GM21526 (cell line): ENCODE measurements at regions not wholly inside any gene's neighbourhood (a gene's known extent, or its start where the extent isn't known, plus 50 kb on each side); places are given as distances from the start of the nearest gene placed in this dataset.
"Not testable (repeated sequence)": the region's sequence is repeated elsewhere in the genome, so short reads cannot be mapped to it uniquely, and the experiment has no call there.

Experiments used
- ATAC-seq: cut with Tn5 transposase; IDR thresholded peaks from one replicate; pipeline ENCODE4 v1.9.1; 2021; ENCODE audit warnings: moderate library complexity; ENCODE audit not compliant: unreplicated experiment, low FRiP score

DNA sequence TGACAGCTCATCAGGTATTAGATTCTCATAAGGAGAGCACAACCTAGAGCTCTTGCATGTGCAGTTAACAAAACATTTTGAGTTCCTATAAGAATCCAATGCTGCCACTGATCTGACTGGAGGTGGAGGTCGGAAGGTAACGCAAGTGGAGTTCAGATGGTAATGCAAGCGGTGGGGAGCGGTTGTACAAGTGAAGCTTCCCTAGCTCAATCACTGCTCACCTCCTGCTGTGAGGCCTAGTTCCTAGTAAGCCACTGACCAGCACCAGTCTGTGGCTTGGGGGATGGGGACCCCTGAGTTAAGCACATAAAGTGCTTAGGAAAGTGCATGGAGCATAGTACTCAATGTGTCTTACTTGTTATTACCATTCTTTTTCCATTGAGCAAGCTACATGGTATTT is 983.2 kb upstream of the IGFBP7 start:
- ATAC-seq, result no peak

DNA sequence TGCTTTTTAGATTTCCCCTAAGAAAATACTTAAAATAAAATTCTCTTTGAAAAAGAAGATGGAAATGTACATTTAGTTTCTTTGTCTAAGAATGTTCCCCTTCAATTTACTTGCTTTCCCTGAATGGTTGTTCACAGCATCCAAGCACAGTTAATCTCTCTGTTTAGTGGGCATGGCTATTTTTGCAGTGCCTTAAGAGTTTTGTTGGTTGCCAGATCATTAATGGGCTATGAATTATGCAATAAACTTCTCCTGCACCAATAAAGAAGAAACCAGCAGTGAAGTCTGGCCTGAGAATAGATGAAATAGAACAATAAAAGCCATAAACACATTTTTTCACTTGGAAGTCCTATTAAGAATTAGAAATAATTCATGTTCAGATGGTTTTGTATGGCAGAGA is 980.4 kb upstream of the IGFBP7 start:
- no peak for ATAC-seq

DNA sequence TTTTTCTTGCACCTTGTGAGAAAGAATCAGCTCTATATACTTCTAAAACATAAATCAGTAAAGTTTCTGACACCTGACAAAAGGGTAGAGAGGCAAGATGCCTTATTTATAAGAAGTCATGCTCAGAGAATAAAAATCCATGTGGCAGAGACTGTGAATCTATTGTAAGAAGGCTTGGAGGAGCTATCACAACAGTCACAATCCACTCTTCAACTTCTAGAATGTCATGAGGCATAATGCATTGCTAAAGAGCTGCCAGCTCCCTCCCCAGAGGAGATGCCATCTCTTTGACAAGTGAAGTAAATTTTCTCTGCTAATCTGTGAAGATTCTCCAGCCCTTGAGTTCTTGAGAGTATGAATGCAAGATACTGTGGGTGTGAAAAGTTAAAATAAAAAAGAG is 971.2 kb upstream of the IGFBP7 start:
- ATAC-seq, result no peak

DNA sequence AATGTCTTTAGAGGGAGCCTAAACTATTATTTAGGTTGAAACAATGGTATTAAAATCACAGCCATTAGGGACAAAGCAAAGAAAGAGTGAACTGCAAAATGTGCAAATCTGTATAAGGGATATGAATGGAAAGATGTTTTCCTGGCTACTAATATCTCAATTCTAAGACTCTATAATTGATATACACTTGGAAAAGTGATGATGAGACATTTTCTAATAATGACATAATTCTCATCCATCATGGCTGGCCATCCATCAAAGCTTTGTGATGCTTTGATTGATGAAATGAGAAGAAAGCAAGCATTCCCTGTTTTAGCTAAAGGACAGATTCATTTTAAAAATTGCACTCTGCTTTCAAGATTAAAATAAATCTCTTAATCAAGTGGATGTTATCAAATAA is 965.5 kb upstream of the IGFBP7 start:
- ATAC-seq, result no peak

DNA sequence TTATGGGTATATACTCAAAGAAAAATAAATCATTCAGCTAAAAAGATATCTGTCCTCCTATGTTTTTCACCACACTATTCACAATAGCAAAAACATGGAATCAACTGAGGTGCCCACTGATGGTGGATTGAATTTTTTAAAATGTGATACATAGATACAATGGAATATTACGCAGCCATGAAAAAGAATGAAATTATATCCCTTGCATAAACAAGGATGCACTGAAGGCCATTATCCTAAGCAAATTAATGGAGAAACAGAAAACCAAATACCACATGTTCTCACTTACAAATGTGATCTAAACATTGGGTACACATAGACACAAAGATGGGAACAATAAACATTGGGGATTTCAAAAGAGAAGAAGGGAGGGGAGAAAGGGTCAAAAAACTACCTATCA is 964.2 kb upstream of the IGFBP7 start:
- no peak for ATAC-seq

DNA sequence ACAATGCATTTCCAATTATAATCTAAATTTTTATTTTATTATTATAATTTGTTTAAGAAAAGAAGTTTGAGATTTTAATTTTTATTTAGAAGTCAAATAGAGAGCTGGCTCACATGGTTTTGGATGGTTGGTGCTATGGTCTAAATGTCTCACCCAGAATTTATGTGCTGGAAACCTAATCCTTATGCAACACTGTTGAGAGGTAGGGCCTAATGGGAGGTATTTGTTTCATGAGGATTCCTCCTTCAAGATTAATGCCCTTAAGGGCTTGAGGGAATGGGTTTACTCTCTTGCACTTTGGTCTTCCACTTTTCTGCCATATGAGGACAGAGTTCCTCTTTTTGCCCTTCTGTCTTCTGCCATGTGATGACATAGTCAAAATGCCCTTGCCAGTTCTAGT is 960.5 kb upstream of the IGFBP7 start:
- no peak for ATAC-seq

DNA sequence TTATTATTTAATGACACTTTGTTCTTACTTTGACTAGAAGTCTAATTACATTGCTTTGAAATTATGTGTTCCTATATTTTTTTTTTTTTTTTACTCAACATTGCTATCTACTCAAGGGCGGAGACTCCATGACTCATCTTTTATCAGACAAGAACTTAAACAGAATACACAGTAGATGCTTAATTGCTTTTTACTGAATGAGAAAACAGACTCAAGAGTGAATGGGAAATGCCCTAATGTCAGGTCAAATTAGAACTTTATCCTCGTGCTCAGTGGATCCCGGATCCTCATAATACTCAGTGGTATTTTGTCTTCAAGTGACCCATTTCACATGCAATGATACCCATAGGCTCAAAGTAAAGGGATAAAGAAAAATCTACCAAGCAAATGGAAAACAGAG is 954.5 kb upstream of the IGFBP7 start:
- ATAC-seq, result no peak

DNA sequence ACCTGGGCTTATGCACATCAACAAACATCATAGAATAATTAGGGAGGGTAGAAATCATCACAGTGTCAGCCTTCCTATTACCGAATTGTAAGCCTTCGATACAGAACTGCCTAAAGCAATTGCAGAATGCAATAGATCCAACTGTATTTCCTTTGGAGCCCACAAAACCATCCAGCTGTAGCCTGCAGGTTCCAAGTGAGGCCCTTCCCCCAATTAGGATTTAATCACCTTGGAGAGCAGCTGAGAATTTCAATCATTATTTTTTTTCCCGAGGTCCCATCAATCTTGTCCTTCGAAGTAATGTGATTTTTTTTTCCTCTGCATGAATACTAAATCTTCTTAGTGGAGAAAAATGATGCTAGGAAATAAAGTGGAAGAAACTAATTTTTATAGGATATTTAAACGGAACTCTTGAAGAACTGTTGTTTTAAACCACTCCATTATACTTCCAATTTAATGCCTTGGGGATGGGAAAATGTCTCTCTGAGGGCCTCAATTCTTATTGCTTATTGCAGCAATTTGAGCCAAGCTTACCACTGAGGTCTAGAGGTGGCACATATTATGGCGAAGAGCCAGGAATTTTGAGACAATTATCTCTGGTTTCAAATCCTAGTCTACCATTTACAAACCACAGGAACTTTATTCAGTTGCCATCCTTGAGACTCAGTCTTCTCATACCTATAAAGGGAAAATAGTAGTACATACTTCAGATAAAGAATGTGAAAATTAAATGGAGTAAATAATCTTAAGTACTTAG is 953.4 kb upstream of the IGFBP7 start:
- no peak for ATAC-seq

DNA sequence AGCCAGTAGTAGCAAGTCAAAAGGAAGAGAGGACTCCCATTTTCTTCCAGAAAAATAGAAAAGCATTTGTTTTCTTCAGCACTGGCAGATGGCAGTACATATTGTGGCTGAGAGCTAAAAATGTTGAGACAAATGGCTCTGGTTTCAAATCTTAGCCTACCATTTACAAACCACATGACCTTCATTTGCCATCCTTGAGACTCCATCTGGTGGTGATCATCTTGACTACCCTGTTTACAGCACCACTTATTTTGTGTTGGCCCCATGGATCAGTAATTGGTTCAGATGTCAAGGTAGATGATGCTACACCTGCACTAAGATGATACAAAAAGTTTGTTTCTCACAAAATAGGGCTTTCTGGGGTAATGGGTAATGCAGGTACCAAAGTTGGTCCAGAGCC is 951.8 kb upstream of the IGFBP7 start:
- ATAC-seq, result no peak

DNA sequence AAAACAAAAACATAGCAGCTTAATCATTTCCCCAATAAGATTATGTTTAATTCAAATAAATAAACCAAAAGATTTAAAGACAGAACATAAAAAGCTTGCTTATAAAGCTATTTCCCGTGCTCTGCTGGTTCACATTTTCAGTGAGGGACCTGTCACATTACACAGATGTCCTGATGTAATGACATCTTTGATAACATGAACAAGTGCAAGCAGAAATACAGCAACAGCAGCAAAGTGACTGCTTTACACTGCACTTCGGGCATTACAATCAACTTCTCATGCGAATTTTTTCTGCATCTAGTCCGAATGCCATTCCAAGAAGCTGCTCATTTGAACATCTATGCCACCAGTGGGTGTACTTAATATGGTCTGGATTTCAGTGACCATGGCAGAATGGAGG is 940.3 kb upstream of the IGFBP7 start:
- no peak for ATAC-seq

DNA sequence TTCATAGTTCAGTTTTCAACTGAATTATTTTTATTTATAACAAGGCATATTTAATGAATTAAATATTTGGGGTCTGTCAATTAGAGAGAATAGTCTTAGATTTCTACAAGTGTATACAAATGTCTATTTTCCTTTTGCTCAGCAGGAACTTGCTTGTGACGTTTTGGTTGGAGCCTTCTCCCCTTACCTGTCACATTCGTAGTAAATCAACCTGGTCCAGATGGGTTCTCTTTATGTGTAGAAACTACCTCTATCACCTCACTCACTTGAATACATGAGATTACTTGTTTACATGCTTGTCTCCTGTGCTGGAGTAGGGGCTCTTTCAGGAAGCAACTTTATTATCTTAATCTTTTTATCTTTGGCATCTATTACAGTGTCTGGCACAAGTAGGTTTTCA is 938.3 kb upstream of the IGFBP7 start:
- no peak for ATAC-seq

DNA sequence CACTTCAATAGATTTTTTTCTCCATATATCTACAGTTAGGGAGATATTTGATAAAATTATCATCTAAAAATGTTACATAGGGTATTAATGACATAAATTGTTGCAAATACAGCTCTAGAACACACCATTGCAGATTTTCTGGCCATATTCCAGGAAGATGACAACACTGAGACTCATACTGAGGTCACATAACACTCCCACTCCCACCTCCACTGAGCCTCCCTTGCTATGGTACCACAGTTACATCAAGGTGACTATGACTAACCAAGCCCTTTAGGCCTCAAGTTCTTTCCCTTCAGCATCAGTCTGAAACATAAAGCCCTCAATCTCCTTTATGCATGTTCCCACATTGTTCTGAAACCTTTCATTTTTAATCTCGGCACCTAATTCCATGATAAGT is 932.0 kb upstream of the IGFBP7 start:
- no peak for ATAC-seq

DNA sequence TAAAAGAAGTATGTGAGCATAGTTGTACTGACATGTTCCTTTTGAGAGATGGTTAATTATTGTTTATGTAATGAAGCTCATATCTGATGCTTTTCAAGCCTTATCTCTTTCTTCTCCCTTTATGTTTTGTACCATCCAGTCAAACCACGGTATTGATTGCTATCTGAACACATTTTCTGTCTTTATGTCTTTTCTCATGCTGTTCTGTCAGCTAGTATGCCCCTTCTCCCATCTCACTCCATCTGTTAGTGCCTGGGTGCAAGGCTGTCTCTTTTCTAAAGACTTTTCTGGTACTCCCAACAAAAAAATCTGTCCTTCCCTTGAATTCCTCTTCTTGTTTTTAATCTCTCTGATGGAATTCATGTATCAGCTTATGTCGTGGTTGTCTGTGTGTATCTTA is 883.8 kb upstream of the IGFBP7 start:
- no peak for ATAC-seq

DNA sequence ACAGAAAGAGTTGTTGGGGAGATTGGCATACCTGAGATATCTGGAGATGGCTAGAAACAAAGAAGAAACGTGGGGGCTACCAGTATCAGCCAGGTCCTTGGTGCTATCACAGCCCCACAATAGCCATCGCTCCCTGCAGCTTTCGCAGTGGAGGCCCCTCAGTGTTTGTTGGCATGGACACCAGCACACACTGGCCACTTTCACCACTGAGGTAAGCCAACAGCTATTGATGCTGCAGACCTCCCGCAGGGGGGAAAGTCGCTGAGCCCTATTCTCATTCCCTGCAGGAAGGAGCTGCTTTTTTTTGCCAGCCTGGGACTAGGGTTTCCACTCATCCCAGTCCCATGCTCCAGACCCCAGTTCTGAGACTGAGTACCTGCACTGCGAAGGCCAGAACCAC is 879.2 kb upstream of the IGFBP7 start:
- ATAC-seq, result no peak

DNA sequence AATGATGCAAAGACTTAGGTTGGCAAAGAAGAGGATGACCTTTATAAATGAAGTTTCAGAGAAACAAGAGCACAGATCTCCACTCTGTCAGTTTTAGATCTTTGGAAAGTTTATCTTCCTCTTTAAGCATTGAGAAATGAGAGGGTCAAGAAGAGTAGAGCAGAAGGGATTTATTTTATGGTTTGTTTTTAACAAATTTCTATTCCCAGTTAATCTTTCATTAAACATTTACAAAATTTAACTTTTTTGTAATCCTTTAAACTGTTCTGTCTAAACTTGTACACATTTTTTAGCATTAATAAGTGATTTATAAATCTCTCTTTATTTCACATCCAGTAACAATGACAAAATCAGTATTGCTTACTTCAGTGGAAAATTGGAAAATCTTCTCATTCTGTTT is 875.0 kb upstream of the IGFBP7 start:
- no peak for ATAC-seq

DNA sequence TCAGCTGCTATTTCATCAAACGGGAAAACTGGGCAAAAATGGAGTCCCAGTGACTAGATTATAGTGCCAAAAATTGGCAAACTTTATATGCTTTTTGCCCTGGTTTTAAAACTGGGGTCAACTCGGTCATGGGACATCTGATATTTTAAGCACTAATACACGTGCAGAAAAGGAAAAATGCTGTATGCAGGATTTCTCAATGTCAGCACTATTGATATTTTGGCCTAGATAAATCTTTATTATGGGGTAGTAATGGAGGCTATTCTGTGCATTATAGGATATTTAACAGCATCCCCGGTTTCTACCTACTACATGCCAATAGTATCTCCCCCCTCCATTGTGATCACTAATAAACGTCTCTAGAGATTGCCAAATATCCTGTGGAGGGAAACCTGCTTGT is 870.9 kb upstream of the IGFBP7 start:
- ATAC-seq, result no peak

DNA sequence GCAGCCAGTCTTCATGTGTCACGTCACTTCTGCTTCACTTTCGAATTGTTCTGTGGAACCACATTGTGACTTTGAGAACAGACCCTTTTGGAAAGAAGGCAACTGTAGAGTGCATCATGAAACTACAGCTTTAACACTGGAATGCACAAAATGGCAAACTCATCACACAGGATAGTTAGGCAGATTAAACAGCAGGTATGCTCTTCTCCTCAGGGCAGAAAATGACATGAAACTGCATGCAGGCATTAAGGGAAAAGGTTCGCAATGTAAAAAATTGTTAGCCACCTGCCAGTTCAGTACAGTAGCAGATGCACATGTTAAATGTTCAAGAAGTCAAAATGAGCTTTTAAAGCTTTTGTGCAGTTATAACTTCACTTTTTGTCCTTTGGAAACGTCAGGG is 864.6 kb upstream of the IGFBP7 start:
- no peak for ATAC-seq

DNA sequence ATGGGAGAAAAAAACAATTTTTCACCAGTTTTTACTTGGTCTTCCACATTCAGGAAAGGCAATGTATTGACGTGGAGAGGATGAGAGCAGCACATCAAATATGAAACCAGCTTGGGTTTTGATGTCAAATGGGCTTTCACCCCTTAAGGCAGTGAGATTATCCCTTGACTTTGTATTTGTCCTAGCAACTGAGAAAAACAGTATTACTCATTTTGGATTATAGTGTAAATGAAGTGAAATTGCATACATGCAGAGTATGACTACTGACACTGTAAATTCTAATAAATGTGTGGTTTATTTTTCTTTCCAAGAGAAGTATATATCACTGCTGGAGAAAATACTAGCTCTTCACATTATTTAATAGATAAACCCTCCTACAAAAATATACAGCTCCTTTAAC is 863.6 kb upstream of the IGFBP7 start:
- no peak for ATAC-seq

DNA sequence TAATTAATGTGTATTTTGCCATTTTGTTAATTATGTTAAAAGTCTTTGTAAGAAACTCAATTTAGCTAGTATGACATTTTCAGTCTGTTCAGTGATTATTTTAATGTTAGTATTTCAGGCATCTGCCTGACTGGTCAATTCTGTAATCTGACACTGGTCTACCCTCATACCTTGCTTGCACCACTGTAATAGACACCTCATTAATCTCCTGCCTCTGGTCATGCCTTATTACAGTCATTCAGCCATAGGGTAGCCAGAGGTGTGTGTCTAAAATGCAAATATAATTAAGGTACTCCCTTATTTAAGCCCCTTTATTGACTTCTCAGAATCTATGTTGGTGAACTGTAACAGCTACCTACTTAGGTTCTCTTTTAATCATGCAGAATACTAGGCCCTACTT is 861.1 kb upstream of the IGFBP7 start:
- ATAC-seq, result no peak

DNA sequence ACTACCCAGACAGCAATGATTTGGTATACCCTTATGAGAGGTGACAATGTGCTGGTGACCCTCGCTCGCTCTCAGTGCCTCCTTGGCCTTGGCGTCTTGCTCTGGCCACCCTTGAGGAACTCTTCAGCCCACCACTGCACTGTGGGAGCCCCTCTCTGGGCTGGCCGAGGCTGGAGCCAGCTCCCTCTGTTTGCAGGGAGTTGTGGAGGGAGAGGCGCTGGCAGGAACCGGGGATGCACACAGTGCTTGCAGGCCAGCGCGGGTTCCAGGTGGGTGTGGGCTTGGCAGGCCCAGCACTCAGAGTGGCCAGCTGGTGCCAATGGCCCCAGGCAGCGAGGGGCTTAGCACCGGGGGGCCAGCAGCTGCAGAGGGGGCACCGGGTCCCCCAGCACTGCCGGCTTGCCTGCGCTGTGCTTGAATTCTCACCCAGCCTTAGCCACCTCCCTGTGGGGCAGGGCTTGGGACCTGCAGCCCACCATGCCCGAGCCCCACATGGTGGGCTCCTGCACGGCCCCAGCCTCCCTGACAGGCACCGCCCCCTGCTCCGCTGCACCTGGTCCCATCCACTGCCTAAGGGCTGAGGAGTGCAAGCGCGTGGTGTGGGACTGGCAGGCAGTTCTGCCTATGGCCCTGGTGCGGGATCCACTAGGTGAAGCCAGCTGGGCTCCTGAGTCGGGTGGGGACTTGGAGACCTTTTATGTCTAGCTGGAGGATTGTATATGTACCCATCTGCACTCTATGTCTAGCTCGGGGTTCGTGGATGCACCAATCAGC is 857.0 kb upstream of the IGFBP7 start:
- no peak for ATAC-seq

DNA sequence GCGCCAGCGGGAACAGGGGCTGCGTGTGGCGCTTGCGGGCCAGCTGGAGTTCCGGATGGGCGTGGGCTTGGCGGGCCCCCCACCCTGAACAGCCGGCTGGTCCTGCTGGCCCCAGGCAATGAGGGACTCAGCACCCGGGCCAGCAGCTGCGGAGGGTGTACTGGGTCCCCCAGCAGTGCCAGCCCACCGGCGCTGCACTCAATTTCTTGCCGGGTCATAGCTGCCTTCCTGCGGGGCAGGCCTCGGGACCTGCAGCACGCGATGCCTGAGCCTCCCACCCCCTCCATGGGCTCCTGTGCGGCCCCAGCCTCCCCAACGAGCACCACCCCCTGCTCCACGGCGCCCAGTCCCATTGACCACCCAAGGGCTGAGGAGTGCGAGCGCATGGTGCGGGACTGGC is 855.2 kb upstream of the IGFBP7 start:
- not testable (repeated sequence) for ATAC-seq

DNA sequence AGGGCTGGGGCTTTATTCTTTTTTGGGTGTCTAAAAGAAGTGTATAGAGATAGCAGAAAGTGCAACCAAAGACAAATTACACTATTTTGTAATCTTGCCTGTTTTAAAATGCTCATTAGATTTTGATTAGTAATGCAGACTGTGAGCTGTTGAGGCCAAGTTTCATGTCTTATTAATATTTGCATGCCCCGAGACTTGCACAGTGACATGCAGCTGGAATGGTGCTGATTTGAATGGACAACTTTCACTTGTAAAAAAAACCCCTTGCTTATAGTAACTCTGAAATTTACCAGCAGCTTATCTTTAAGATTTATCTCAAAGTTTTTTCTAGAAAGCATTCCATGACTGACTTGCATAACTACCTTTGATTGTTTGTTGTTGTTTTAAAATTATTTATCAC is 835.1 kb upstream of the IGFBP7 start:
- ATAC-seq, result no peak
